ENCODE measurements at regions not wholly inside any gene's neighbourhood (a gene's known extent, or its start where the extent isn't known, plus 50 kb on each side); places are given as distances from the start of the nearest gene placed in this dataset.
"Not testable (repeated sequence)": the region's sequence is repeated elsewhere in the genome, so short reads cannot be mapped to it uniquely, and the experiment has no call there.

DNA sequence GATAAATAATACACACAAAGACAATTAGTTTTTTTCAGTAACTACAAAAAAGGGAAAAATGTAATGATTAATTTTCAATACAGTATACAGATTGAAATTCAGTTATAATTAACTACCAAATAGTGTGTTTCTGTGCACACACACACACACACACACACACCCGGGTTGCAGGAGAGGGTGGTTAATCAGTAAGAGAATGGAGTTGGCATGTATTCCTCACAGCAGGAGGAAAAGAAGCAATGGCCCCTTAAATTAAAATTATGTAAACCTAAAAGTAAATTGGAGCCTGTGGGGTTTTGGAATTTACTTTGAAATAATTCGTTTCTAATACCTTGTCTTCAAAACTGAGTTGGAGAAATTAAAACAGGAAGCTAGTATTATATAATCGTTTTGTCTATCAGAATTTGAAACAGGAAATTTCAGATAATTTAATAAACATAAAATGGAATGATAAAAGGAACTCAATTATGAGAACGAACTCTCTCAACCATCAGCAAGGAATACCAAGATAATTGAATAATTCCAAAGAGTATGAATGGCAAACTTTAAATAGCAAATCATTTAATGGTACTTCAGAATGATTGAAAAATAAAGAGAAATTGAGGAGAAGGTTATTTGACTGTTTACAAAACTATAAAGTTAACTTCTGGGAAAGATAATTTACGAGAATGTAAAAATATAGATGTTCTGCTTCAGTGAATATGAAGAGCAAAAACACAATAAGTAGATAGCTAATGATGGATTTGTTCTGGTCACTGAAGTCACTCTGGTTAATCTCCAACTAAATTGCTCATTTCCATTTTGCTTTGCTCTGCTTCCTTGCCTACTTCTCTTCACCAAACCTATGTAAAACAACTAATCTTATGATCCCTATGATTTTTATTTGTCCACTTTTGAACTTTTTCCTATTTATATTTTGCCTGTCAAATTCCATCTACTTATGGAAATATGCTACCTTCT lies 547.9 kb upstream of the ZP4 start:
- no peak for DNase-seq (ENCODE audit: low spot score)
- TF ChIP-seq, protein P1, sequence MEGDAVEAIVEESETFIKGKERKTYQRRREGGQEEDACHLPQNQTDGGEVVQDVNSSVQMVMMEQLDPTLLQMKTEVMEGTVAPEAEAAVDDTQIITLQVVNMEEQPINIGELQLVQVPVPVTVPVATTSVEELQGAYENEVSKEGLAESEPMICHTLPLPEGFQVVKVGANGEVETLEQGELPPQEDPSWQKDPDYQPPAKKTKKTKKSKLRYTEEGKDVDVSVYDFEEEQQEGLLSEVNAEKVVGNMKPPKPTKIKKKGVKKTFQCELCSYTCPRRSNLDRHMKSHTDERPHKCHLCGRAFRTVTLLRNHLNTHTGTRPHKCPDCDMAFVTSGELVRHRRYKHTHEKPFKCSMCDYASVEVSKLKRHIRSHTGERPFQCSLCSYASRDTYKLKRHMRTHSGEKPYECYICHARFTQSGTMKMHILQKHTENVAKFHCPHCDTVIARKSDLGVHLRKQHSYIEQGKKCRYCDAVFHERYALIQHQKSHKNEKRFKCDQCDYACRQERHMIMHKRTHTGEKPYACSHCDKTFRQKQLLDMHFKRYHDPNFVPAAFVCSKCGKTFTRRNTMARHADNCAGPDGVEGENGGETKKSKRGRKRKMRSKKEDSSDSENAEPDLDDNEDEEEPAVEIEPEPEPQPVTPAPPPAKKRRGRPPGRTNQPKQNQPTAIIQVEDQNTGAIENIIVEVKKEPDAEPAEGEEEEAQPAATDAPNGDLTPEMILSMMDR (IDR thresholded peaks at IDR 0.05; ENCODE audit: extremely low read depth, insufficient read depth, missing control alignments): no peak
- in situ Hi-C loops (cut with MboI; ENCODE audit: low pct_unique_long_range_greater_than_20kb, low sequenced_read_pairs, unreplicated experiment): no loop called here

DNA sequence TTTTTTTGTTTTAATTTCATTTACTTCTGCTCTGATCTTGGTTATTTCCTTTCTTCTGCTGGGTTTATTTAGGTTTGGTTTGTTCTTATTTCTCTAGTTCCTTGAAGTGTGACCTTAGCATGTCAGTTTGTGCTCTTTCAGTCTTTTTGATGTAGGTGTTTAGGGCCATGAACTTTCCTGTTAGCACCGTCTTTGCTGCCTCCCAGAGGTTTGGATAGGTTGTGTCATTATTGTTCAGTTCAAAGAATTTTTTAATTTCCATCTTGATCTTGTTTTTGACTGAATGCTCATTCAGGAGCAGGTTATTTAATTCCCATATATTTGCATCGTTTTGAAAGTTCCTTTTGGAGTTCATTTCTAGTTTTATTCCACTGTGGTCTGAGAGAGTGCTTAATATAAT lies 539.0 kb upstream of the ZP4 start:
- DNase-seq (ENCODE audit: low spot score); in situ Hi-C loops (cut with MboI; ENCODE audit: low pct_unique_long_range_greater_than_20kb, low sequenced_read_pairs, unreplicated experiment): not testable (repeated sequence)

DNA sequence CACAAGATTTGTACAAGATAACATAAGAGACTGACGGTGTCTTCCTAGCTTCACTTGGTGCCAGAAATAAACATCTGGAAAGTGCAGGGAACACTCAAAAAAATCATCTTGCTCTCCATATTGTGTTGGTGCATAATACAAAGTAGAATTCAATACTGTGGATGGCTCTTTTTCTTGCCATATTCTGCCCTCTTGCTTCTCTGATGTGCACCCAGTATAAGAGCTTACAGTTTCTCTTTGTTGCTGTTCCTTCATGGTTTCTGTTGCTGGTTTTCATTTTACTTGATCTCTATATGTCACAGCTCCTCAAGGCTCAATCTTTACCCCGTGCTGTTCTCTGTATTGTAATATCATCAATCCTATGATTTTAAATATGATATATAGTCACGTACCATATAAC lies 528.5 kb upstream of the ZP4 start:
- DNase-seq (ENCODE audit: low spot score): no peak
- in situ Hi-C loops (cut with MboI; ENCODE audit: low pct_unique_long_range_greater_than_20kb, low sequenced_read_pairs, unreplicated experiment): no loop called here
- TF ChIP-seq, protein P1 (IDR thresholded peaks at IDR 0.05; ENCODE audit: extremely low read depth, insufficient read depth, missing control alignments): no peak

DNA sequence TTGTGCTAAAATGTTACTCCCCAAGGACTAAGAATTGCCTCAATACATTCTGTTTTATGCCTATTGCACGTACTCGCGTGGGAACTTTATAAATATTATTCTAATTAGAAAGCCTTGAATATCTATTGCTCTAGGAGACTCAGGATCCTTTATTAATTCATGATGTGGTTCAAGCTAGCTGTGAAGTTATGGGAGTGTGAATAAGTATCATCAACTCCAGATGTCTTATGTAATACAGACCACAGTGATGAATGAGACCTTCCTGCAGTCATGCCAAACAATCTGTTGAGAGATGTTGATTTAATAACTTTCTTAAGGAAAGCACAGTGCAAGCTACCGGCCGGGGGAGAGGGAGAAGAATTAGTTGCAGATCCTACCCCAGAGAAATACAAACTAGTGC lies 519.2 kb upstream of the ZP4 start:
- in situ Hi-C loops (cut with MboI; ENCODE audit: low pct_unique_long_range_greater_than_20kb, low sequenced_read_pairs, unreplicated experiment): no loop called here
- TF ChIP-seq, protein P1 (IDR thresholded peaks at IDR 0.05; ENCODE audit: extremely low read depth, insufficient read depth, missing control alignments): no peak
- no peak for DNase-seq (ENCODE audit: low spot score)

DNA sequence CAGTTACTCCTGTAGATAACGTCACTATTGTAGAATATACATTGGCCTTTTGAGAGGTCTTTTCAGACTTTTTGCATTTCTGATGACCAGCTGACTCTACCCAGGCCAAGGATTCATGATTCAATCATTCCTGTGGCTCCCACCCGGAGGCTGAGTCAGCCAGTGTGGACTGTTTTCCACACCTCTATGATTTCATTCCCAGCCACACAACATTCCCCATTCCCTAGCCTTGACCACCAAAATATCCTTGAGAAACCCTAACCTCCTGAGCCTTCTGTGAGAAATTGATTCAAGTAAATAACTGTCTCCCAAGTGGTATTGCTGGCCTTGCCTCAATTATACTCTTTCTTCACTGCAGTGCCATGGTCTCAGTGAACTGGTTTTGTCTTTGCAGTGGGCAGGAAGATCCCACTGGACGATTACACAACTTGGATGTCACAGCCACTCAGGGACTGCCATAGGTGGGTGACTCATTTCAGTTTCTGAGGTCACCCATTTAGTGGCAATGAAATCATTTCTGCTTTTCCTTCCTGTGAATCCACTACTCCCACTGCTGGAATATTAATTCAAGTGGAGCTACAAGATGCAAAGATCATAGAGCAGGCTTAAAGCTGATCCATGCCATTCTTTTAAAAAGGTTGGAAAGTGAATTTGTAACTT lies 518.6 kb upstream of the ZP4 start:
- DNase-seq (ENCODE audit: low spot score): no peak
- in situ Hi-C loops (cut with MboI; ENCODE audit: low pct_unique_long_range_greater_than_20kb, low sequenced_read_pairs, unreplicated experiment): no loop called here
- TF ChIP-seq, protein P1 (IDR thresholded peaks at IDR 0.05; ENCODE audit: extremely low read depth, insufficient read depth, missing control alignments): no peak

DNA sequence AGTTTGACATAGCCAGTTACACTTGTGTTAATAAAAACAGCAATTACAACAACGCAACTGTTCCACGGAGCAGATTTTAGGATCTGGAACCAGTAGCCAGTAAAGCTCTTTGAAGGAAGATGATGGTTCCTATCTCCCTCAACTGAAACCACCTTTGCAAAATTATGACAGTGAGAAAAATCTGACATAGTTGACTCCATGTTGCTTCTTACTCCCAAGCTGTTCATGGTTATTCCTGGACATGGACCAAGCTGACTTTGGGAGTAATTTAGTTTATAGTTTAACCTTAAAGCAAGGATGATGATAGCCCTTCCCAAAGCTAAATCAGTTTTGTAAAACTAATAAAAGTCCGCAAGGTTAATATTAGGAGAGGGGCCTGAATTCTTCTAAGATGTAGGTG lies 518.0 kb upstream of the ZP4 start:
- in situ Hi-C loops (cut with MboI; ENCODE audit: low pct_unique_long_range_greater_than_20kb, low sequenced_read_pairs, unreplicated experiment): no loop called here
- no peak for DNase-seq (ENCODE audit: low spot score)
- TF ChIP-seq, protein P1 (IDR thresholded peaks at IDR 0.05; ENCODE audit: extremely low read depth, insufficient read depth, missing control alignments): no peak
